NCI-H1436 treated with DMSO at 0.1 percent for 48 hours (cell line): ENCODE measurements at regions not wholly inside any gene's neighbourhood (a gene's known extent, or its start where the extent isn't known, plus 50 kb on each side); places are given as distances from the start of the nearest gene placed in this dataset.
A peak's percentile ranks its signal among the peaks of the same experiment; 100 is the strongest.
"Not testable (repeated sequence)": the region's sequence is repeated elsewhere in the genome, so short reads cannot be mapped to it uniquely, and the experiment has no call there.

Experiments
- DNase-seq: peaks from one replicate; lab custom pipeline; 2025; lab: John Stamatoyannopoulos, UW

DNA sequence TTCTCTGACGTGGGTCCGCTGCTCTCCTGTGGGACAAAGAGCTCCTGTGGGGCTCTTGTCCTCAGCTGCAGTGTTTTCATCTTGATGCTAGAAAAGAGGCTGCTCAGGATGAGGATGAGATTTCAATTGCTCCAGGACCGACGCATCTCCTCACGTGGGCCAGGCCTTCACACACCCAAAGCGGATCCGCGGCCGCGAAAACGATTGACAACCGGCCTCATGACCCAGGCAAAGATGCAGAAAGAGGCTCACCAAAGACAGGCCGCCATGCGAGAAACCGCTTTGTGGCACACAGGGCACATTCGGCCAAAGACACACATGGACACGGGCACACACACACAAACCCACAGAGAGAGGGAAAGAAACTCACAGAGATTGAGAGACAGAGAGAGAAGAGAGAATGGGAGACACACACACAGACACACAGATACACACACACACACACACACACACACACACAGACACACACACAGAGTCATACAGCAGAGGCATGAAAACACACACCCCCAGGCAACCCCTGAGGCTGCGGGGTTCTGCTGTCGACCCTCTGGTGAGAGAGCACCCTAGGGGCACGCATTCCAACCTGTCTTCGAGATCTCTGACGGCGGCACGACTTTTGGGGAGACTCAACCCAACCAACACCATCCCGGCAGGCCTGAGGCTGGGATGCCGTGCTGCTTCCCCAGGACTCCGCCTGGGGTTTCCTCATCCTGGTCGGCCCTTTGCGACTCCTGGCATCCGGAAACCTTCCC is 168.5 kb upstream of the ZNF337 start:
- not testable (repeated sequence) for DNase-seq

DNA sequence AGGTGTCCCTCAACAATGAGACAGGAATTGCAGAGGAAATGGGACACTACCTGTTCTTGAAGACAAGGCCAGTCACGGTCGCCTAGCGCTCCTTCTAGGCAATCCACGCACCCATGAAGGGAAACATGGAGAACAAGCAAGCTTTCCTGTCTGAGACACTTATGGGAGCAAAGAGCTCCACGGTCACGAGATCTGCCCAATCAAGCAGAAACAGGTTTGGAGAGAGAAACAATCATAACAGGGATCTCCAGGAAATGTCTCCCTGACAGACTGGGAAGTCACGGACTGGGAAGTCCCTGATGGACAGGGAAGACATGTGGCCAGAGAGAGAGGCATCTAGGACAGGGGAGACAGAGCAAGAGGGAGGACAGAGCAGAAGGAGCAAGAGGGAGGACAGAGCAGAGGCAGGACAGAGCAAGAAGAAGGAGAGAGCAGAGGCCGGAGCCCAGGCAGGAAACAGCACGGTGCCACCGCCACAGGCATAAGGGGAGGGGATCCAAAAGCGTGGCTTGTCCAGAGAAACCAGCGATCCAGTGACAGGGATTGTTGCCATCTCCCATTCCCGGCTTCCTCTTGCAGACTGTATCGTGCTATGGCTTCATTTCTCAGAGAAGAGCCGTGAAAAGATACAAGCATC is 167.8 kb upstream of the ZNF337 start:
- DNase-seq, result no peak

DNA sequence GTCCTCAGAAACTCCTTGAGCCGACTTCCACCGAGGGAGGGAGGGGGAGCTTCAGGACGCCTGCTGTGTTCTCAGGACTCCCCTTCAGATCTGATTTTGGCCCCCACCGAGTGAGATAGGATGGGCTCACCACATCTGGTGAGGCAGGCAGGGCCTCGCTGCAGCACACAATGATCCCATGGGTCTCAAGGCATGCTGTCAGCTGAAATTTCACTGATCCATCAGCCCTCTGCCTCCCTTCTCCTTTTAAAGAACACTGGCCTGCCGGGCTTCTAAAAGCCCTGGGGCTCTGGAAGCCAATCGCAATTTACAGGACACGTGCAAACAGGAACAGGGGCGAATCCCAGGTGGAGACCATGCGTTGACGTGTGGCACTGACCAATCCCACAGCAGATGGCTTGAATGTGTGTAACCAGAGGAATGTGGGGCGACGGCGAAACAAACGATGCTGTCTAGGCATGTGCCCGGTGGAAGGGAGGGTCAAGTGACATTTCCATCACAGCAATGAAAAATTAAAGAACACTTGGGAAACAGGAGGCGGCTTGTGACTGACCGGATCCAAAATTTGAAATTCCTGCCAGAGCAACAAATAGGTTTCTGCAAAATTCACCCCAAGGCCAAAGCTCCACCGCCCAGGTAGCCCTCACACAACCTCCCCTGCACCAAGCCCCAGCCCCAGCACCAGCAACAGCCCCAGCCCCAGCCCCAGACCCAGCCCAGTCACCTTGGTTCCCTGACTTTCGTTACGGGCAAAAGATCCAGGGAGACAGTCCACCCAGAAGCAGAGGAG is 167.1 kb upstream of the ZNF337 start:
- DNase-seq, result no peak

DNA sequence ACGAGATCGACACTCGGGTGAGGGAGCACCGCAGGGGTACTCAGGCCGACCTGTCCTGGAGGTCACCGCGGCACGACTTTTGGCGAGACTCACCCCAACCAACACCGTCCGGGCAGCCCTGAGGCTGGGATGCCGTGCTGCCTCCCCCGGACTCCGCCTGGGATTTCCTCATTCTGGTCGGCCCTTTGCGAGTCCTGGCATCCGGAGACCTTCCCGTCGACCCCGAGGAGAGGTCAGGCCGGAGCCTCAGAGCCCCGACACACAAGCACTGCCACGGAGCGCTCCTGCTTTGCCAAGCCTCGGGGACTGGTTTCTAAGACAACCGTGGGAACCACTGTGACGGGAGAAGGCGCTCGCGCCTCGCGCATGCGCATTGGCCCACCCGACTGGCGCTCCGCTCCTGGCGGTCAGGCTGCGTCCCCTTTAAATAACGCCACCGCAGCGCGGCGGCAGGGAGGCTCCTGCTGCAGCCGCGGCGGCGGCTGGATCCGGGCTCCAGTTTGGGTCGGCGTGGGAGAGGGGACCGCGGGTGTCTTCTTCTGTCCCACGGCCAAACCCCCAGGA is 166.4 kb upstream of the ZNF337 start:
- DNase-seq, result peak; percentile 33

GRCh38 chr20:25860531-25861150 is 164.0 kb upstream of the ZNF337 start:
- DNase-seq, result no peak

DNA sequence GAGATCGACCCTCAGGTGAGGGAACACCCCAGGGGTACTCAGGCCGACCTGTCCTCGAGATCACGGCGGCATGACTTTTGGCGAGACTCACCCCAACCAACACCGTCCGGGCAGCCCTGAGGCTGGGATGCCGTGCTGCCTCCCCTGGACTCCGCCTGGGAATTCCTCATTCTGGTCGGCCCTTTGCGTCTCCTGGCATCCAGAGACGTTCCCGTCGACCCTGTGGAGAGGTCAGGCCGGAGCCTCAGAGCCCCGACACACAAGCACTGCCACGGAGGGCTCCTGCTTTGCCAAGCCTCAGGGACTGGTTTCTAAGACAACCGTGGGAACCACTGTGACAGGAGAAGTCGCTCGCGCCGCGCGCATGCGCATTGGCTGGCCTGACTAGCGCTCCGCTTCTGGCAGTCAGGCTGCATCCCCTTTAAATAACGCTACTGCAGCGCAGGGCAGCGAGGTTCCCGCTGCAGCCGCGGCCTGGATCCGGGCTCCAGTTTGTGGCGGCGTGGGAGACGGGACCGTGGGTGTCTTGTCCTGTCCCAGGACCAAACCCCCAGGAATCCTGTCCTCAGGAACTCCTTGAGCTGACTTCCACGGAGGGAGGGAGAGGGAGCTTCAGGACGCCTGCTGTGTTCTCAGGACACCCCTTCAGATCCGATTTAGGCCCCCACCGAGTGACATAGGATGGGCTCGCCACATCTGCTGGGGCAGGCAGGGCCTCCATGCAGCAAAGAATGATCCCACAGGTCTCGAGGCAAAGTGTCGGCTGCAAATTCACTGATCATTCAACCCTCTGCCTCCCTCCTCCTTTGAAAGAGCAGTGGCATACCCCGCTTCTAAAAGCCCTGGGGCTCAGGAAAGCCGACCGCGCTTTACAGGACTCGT is 163.2 kb upstream of the ZNF337 start:
- DNase-seq, result no peak

GRCh38 chr20:25858495-25859425 is 162.1 kb upstream of the ZNF337 start:
- DNase-seq, result no peak

DNA sequence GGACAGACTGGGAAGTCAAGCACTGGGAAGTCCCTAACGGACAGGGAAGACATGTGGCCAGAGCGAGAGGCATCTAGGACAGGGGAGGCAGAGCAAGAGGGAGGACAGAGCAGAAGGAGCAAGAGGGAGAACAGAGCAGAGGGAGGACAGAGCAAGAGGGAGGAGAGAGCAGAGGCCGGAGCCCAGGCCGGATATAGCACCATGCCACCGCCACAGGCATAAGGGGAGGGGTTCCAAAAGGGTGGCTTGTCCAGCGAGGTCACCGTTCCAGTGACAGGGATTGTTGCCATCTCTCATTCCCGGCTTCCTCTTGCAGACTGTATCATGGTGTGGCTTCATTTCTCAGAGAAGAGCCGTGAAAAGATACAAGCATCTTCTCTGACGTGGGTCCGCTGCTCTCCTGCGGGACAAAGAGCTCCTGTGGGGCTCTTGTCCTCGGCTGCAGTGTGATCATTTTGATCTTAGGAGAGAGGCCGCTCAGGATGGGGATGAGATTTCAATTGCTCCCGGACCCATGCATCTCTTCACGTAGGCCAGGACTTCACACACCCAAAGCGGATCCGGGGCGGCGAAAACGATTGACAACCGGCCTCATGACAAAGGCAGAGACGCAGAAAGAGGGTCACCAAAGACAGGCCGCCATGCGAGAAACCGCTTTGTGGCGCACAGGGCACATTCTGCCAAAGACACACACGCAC is 160.6 kb upstream of the ZNF337 start:
- DNase-seq, result not testable (repeated sequence)

GRCh38 chr20:25856256-25856884 is 159.7 kb upstream of the ZNF337 start:
- DNase-seq, result no peak

GRCh38 chr20:25855451-25856156 is 159.0 kb upstream of the ZNF337 start:
- DNase-seq, result not testable (repeated sequence)

GRCh38 chr20:25854666-25855065 is 158.0 kb upstream of the ZNF337 start:
- not testable (repeated sequence) for DNase-seq

DNA sequence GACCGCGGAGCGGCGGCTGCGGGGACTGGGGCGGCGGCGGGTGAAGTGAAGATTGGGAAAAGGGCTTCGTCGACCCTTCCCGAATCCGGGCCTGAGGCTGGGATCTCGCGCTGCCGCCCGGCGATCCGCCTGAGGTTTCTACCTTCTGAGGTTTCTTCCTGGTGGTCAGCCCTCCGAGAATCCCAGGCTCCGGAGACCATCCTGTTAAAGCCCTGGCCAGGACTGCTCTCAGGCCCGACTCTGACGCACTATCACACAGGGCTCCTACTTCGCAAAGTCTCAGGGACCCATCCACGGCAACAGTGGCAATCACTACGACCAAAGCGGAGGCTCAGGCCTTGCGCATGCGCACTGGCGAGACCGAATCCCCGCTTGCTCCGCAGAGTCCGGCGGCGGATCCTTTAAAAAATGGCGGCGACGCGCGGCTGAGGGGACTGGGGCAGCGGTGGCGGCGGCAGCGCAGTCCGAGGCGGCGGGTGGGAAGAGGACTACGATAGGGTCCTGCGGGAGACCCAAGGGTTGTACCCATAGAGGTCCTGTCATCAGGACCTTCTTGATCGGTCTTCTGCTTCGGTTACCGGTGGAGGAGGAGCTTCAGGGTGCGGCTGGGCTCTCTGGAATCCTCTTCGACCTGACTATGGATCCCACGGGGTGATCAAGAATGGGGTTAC is 157.2 kb upstream of the ZNF337 start:
- not testable (repeated sequence) for DNase-seq

- not testable (repeated sequence) for DNase-seq
Measured at GRCh38 chr20:25852968-25853717, 156.5 kb upstream of the ZNF337 start.

GRCh38 chr20:25850133-25850532 is 153.5 kb upstream of the ZNF337 start:
- DNase-seq, result not testable (repeated sequence)

- DNase-seq, result no peak
Measured at GRCh38 chr20:25848222-25848621, 151.6 kb upstream of the ZNF337 start.

DNA sequence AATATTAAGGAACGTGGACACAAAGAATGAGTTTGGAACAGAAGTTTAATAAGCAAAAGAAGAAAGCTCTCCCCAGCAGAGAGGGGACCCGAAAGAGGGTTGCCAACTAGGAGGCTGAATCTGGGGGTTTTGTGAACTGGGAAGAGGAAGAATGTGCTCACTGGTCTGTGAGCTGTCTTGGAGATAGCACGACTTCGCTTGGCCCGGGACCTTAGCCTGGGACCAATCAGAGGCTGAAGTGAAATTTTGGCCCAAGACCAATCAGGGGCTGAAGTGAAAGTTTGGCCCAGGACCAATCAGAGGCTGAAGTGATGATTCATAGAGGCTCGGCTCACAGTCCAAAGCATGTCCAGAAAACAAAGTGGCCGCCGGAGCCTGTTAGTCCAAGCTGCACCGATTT is 148.0 kb upstream of the ZNF337 start:
- not testable (repeated sequence) for DNase-seq

DNA sequence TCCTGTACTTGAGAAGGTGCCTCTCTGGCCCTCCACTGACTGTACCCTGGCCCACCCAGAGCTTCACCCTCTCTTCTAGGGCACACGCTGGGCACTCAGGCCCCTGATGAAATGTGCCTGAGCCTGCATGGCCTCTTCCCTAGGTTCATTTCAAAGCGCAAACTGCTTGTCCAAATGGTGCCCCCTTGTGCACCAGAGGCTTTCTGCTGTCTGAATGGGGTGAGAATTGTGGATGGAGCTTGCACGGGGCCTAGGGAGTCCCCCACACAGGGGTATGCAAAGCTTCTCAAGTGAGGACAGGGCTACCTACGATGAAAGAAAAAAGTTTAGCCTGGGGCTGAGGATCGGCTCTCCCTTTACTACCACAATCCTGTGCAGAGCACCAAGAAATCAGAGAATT is 116.9 kb upstream of the ZNF337 start:
- DNase-seq, result not testable (repeated sequence)
